Transverse colon (tissue), 4 donors: ENCODE measurements at regions not wholly inside any gene's neighbourhood (a gene's known extent, or its start where the extent isn't known, plus 50 kb on each side); places are given as distances from the start of the nearest gene placed in this dataset.

ENCODE experiments used
- DNase-seq: peaks from one replicate; pipeline ENCODE4 v3.0.0-alpha.2; 2019
- H3K27ac ChIP-seq, 4 donors: fragments of 200-600 bp; sonication (generic); 2 replicates each; pipeline ENCODE4 v1.5.1; 2016 to 2018; ENCODE audit warnings: inconsistent platforms in 4 of 4
- H3K27me3 ChIP-seq: fragments of 200-600 bp; sonication (generic); 2 replicates; pipeline ENCODE4 v1.5.1; 2017; ENCODE audit warnings: inconsistent platforms
- H3K36me3 ChIP-seq, 4 donors: fragments of 200-600 bp; sonication (generic); 2 replicates each; pipeline ENCODE4 v1.5.1; 2017 to 2019; ENCODE audit warnings: inconsistent platforms in 4 of 4
- H3K4me1 ChIP-seq, 4 donors: fragments of 200-600 bp; sonication (generic); 2 replicates each; pipeline ENCODE4 v1.5.1; 2017 to 2020; ENCODE audit warnings: inconsistent platforms in 4 of 4
- H3K4me3 ChIP-seq, 4 donors: fragments of 200-600 bp; sonication (generic); 1 replicate in 1 of 4; 2 replicates in 3 of 4; pipeline versions ENCODE4 v1.5.1 to v1.6.1; 2017 to 2019; ENCODE audit warnings: inconsistent platforms in 4 of 4
- H3K9me3 ChIP-seq, 2 donors: fragments of 200-600 bp; sonication (generic); 2 replicates each; pipeline ENCODE4 v1.5.1; 2017 to 2019; ENCODE audit warnings: inconsistent platforms in 2 of 2
- EP300 ChIP-seq: sonication (generic); formaldehyde crosslinking; IDR thresholded peaks from one replicate; pipeline ENCODE4 v1.6.1; 2017; ENCODE audit warnings: antibody characterized with exemption, low read depth
- POLR2A ChIP-seq: fragments of 450-650 bp; IDR thresholded peaks from one replicate; pipeline ENCODE4 v1.6.1; 2016; ENCODE audit warnings: antibody characterized with exemption, mild to moderate bottlenecking, moderate library complexity
- POLR2AphosphoS5 ChIP-seq, 3 donors: sonication (generic); formaldehyde crosslinking; IDR thresholded peaks; one replicate each; pipeline ENCODE4 v1.6.1; 2016; ENCODE audit warnings: antibody characterized with exemption in 3 of 3
- WGBS, 2 donors: methylation state at CpG; one replicate each; pipeline ENCODE4 v1.1.5; 2018; ENCODE audit warnings: low coverage in 1 of 2; 5-methylcytosine and 5-hydroxymethylcytosine counted together
- in situ Hi-C, 4 donors: fragments of 200-750 bp; cut with MboI; loops; one replicate each; pipeline versions ENCODE4 v1.15.0 to v1.15.1; 2017; ENCODE audit warnings: low sequenced_read_pairs in 3 of 4, low pct_ligation_motif_present in 1 of 4, low pct_unique_long_range_greater_than_20kb in 1 of 4
- intact Hi-C: fragments of 100-400 bp; cut with DNase I; formaldehyde crosslinking; loops from one replicate; pipeline ENCODE4 v1.15.1; 2023; ENCODE audit warnings: low total_unique reads
- TF ChIP-seq, protein P1 (sequence below), 5 experiments: fragments of 200-600 bp in 3 of 5; fragments of 450-650 bp in 2 of 5; sonication (generic) in 3 of 5; IDR thresholded peaks; 1 replicate in 2 of 5; 2 replicates in 3 of 5; pipeline ENCODE4 v1.5.1; 2016 to 2017; ENCODE audit warnings: antibody characterized with exemption in 5 of 5, inconsistent platforms in 3 of 5, mild to moderate bottlenecking in 2 of 5, moderate library complexity in 1 of 5

DNA sequence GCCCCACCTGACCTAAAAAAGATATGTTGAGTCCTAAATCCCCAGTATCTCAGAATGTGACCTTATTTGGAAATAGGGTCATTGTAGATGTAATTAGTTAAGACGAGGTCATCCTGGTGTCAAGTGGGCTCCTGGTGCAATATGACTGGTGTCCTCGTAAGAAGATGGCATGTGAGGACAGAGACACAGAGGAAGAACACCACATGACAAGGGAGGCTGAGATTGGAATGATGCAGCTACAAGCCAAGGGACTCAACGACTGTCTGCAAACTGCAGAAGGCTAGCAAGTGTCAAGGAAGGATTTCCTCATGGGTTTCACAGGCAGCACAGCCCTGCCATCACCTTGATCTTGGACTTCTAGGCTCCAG is 100.4 kb upstream of the DAP start:
- Histone ChIP-seq H3K4me1 (peaks cover 0 to 5% (median 0%) of the 10 kb centered on the region in 4 donors), H3K4me3 (no peak overlapping the region), H3K9me3 (no peaks in the 10 kb centered on the region), H3K27ac (no peak overlapping the region), H3K36me3 (no peaks in the 10 kb centered on the region), H3K27me3 (peaks cover 27% of the 10 kb centered on the region)
- no peak for TF ChIP-seq EP300
- TF ChIP-seq POLR2A = no peak
- TF ChIP-seq, protein P1, sequence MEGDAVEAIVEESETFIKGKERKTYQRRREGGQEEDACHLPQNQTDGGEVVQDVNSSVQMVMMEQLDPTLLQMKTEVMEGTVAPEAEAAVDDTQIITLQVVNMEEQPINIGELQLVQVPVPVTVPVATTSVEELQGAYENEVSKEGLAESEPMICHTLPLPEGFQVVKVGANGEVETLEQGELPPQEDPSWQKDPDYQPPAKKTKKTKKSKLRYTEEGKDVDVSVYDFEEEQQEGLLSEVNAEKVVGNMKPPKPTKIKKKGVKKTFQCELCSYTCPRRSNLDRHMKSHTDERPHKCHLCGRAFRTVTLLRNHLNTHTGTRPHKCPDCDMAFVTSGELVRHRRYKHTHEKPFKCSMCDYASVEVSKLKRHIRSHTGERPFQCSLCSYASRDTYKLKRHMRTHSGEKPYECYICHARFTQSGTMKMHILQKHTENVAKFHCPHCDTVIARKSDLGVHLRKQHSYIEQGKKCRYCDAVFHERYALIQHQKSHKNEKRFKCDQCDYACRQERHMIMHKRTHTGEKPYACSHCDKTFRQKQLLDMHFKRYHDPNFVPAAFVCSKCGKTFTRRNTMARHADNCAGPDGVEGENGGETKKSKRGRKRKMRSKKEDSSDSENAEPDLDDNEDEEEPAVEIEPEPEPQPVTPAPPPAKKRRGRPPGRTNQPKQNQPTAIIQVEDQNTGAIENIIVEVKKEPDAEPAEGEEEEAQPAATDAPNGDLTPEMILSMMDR (IDR thresholded peaks at IDR 0.05) = no peak
- TF ChIP-seq POLR2AphosphoS5 (IDR thresholded peaks at IDR 0.05) = no peak
- no peak for DNase-seq
- intact Hi-C loops (no loop called here), in situ Hi-C loops (no loop called here)
- 72 to 73% methylated on average over 3 of the region's 3 CpGs for WGBS, 2 donors

DNA sequence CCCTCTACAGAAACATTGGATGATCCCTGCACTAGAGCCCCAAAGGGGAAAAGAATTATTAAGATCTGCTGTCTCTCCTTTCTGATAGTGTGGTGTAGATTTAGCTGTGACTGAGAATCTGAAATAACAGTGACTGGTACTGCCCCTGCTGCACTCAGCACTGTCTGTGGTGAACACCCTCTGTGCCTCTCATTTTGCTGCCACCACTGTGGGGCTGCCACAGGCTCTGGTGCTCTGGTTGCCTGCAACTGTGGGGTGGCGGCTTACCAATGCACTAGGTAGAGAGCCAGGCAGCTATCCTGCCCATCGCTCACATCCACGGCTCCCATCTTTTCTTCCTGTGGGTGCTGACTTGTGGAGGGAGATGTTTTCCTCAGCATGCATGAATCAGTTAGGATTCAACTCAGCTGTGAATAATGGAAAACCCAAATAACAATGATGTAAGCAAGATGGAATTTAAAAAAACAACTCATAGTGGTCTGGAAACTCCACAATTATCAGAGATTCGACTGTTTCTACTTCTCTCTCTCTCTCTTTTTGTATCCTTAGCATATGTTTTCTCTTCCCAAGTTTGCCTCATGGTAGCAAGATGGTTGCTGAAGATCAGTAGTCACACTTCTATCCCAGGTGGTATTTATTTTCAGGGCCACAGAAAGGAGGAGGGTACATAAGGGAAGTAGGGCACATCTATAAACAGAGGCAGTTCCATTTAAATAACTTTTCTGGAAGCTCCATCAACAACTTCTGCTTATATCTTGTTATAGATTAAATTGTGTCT is 99.8 kb upstream of the DAP start:
- intact Hi-C loops (no loop called here), in situ Hi-C loops (no loop called here)
- DNase-seq = no peak
- Histone ChIP-seq H3K27ac (no peak overlapping the region), H3K36me3 (no peaks in the 10 kb centered on the region), H3K27me3 (peaks cover 27% of the 10 kb centered on the region), H3K4me1 (peaks cover 0 to 6% (median 0%) of the 10 kb centered on the region in 4 donors), H3K9me3 (no peaks in the 10 kb centered on the region), H3K4me3 (no peak overlapping the region)
- WGBS, 2 donors = 82 to 85% methylated on average over 2 to 4 of the region's 4 CpGs
- TF ChIP-seq POLR2AphosphoS5 (IDR thresholded peaks at IDR 0.05) = no peak
- TF ChIP-seq POLR2A = no peak

DNA sequence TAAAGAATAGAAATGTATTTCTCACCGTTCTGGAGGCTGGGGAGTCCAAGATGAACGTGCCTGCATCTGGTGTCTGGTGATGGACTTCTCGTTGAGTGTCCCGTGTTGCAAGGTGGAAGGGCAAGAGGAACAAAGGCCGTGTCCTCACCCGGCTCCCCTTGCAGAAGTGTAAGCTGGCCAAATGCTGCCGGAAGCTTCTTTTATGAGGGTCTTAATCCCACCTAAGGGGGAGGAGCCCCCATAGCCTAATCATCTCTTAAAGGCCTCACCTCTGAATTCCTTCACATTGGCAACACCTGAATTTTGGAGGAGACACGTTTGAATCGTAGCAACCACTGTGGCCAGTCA is 99.1 kb upstream of the DAP start:
- peaks cover 0 to 10% (median 0%) of the 10 kb centered on the region in 4 donors for H3K4me1 ChIP-seq
- no peak for DNase-seq
- H3K36me3 ChIP-seq = no peaks in the 10 kb centered on the region
- WGBS, 2 donors = 69 to 70% methylated on average over 7 to 9 of the region's 9 CpGs
- no peaks in the 10 kb centered on the region for H3K9me3 ChIP-seq
- in situ Hi-C loops (no loop called here), intact Hi-C loops (no loop called here)
- TF ChIP-seq, protein P1 (IDR thresholded peaks at IDR 0.05) = no peak
- no peak for TF ChIP-seq POLR2AphosphoS5 (IDR thresholded peaks at IDR 0.05)
- no peak for TF ChIP-seq POLR2A
- no peak for TF ChIP-seq EP300
- peaks cover 27% of the 10 kb centered on the region for H3K27me3 ChIP-seq
- H3K27ac ChIP-seq = no peak overlapping the region
- H3K4me3 ChIP-seq = no peak overlapping the region

DNA sequence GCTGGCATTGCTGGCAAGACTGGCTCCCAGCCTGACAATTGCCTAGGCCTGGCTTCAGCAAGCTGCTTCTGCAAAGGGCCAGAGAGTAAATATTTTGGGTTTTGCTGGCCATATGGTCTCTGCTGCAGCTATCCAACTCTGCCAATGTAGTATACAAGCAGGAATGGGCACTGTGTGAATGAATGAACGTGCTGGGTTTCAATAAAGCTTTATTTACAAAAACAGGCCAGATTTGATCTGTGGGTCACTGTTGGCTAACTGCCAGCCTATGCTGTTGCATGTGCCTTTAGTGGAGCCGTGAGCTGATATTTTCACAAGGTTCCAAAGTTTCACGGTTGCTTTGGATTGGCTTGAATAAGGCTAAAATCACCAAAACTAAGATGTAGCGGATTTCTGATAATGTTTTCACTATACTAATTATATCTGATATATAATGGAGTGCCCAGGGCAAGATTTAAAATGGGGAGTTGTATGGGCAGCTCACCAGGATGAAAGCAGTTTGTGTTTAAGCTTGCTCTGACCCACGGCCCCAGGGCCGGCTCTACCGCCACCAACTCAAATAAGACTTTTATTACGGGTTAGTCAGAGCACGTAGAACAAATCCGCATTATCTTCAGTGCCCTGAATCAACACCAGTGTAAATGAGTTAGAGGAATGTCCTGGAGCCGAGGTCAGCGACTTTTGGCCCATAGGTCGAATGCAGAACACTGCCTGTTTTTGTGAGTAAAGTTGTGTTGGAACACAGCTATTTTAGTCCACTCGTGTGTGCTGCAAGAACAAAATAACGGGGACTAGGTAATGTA is 98.6 kb upstream of the DAP start:
- Histone ChIP-seq H3K36me3 (no peaks in the 10 kb centered on the region), H3K27me3 (peaks cover 27% of the 10 kb centered on the region), H3K4me3 (no peak overlapping the region), H3K9me3 (no peaks in the 10 kb centered on the region), H3K4me1 (peaks cover 0 to 16% (median 2%) of the 10 kb centered on the region in 4 donors), H3K27ac (no peak overlapping the region)
- TF ChIP-seq POLR2AphosphoS5 (IDR thresholded peaks at IDR 0.05) (no peak), POLR2A (no peak), EP300 (no peak)
- TF ChIP-seq, protein P1 (IDR thresholded peaks at IDR 0.05) = no peak
- DNase-seq = no peak
- in situ Hi-C loops = no loop called here
- intact Hi-C loops = no loop called here
- 62 to 74% methylated on average over 3 to 15 of the region's 15 CpGs for WGBS, 2 donors
